ENCODE measurements at regions not wholly inside any gene's neighbourhood (a gene's known extent, or its start where the extent isn't known, plus 50 kb on each side); places are given as distances from the start of the nearest gene placed in this dataset.

DNA sequence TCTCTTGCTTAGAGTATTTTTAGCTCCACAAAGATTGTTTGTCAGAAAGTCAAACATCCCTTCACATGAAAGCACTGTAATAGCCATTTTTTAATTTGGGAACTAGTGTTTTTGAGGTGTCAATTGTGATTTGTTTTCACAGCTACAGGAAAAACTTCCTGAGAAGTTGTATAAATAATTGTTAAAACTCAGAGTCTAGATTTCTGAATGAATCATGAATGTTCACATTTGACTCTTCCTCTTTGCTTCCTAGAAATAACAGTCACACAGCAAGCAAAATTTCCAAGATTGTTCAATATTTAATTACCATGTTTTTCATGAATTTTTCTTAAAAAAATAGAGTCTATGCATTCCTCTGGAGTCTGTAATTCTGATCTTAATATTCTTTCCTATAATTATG lies 156.9 kb upstream of the SLC7A11 start:
- TF ChIP-seq POLR2A (IDR thresholded peaks at IDR 0.05; ENCODE audit: extremely low read depth, insufficient read length), result no peak
- TF ChIP-seq, protein P1, sequence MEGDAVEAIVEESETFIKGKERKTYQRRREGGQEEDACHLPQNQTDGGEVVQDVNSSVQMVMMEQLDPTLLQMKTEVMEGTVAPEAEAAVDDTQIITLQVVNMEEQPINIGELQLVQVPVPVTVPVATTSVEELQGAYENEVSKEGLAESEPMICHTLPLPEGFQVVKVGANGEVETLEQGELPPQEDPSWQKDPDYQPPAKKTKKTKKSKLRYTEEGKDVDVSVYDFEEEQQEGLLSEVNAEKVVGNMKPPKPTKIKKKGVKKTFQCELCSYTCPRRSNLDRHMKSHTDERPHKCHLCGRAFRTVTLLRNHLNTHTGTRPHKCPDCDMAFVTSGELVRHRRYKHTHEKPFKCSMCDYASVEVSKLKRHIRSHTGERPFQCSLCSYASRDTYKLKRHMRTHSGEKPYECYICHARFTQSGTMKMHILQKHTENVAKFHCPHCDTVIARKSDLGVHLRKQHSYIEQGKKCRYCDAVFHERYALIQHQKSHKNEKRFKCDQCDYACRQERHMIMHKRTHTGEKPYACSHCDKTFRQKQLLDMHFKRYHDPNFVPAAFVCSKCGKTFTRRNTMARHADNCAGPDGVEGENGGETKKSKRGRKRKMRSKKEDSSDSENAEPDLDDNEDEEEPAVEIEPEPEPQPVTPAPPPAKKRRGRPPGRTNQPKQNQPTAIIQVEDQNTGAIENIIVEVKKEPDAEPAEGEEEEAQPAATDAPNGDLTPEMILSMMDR (IDR thresholded peaks at IDR 0.05; ENCODE audit: low read depth, low read length), result no peak
- TF ChIP-seq MYC (IDR thresholded peaks at IDR 0.05; ENCODE audit: low read depth, low read length), result no peak
- TF ChIP-seq, protein P2, sequence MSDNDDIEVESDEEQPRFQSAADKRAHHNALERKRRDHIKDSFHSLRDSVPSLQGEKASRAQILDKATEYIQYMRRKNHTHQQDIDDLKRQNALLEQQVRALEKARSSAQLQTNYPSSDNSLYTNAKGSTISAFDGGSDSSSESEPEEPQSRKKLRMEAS (IDR thresholded peaks at IDR 0.05; ENCODE audit: low read depth, low read length), result no peak
- no peak for DNase-seq (ENCODE audit: low read depth)
- no peak overlapping the region for H3K4me3 ChIP-seq (ENCODE audit: low read depth, low read length)

DNA sequence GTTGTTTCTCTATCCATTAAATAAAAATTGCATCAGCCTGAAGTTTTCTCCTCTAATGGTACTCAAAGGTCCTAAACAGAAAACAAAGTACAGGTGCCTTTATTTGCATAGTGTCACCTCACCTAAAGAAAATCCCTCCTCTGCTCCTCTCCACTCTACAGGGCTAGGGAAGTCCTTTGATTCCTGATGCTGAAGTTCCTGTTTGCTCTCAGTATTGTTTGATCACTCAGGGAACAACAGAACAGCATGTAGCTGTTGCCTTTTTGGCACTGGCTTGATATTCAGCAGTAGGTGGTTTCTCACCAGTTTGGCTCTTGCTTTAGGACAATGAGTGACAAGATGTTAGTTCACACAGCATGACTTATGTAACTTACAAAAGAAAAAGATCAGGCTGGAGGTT lies 156.2 kb upstream of the SLC7A11 start:
- DNase-seq (ENCODE audit: low read depth), result no peak
- no peak overlapping the region for H3K4me3 ChIP-seq (ENCODE audit: low read depth, low read length)
- TF ChIP-seq, protein P2 (IDR thresholded peaks at IDR 0.05; ENCODE audit: low read depth, low read length), result no peak
- TF ChIP-seq POLR2A (IDR thresholded peaks at IDR 0.05; ENCODE audit: extremely low read depth, insufficient read length) (no peak), MYC (IDR thresholded peaks at IDR 0.05; ENCODE audit: low read depth, low read length) (no peak)
- TF ChIP-seq, protein P1 (IDR thresholded peaks at IDR 0.05; ENCODE audit: low read depth, low read length), result no peak

DNA sequence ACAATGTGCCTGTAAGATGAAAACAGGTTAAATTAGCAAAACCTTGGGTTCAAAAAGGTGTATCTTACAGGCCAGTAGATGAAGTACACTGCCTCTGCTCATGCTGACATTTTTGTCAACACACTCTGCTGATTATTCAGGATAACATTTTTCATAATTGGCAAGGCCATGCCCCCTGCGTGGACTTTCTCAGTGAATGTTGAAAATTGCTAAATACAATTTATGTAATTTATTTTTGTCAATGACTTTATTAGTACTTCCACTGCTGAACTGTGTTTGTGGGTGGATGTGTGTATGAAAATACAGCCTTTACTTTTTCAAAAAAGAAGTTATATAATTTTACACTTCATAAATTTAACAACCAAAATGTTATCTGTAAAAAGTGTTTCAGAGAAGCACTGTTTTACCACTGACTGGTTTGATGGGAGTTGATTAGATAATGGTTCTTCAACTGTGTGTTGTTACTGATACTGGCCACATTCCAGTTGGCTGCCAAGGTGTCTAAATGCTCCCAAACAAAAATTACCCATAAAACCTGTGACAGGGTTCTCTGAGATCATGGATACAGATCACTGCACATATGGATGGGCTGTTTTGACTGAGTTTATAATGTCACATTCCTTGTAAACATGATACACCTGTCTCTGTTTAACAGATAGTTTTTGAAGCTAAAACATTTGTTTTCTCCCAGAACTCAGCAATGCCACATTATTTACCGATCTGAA lies 151.9 kb upstream of the SLC7A11 start:
- TF ChIP-seq, protein P2 (IDR thresholded peaks at IDR 0.05; ENCODE audit: low read depth, low read length), result no peak
- no peak for TF ChIP-seq MYC (IDR thresholded peaks at IDR 0.05; ENCODE audit: low read depth, low read length)
- no peak for TF ChIP-seq POLR2A (IDR thresholded peaks at IDR 0.05; ENCODE audit: extremely low read depth, insufficient read length)
- DNase-seq (ENCODE audit: low read depth), result no peak

DNA sequence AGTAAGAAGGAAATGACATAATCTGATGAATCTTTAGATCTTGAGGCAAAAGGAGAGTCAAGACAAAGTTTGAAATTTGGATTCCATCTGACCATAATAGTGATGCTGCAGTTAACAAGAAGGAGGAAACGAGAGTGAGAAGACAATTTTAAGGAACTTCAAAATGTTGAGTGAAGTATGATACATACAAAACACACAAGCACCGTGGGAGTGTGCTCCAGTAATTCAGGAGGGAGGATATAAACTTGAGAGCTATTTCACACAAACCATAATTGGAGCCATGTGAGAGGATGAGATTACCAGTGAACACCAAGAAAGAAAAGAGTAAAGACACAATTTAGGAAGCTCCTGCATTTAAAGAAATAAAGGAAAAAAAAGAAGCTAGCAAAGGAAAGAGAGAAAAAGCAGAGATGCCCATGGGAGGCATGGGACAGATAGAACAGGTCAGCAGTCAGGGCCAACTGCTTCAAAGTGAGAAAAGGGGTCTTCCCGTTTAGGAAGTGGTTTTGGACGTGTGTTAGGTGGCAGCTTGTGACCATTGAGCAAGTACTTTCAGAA lies 150.7 kb upstream of the SLC7A11 start:
- no peak overlapping the region for H3K4me3 ChIP-seq (ENCODE audit: low read depth, low read length)
- peak; percentile 51 for DNase-seq (ENCODE audit: low read depth)
- TF ChIP-seq, protein P2 (IDR thresholded peaks at IDR 0.05; ENCODE audit: low read depth, low read length), result no peak
- no peak for TF ChIP-seq MYC (IDR thresholded peaks at IDR 0.05; ENCODE audit: low read depth, low read length)
- TF ChIP-seq, protein P1 (IDR thresholded peaks at IDR 0.05; ENCODE audit: low read depth, low read length), result no peak
- no peak for TF ChIP-seq POLR2A (IDR thresholded peaks at IDR 0.05; ENCODE audit: extremely low read depth, insufficient read length)

More for the DNA sequence above, 151.9 kb upstream of the SLC7A11 start:
- no peak overlapping the region for H3K4me3 ChIP-seq (ENCODE audit: low read depth, low read length)

DNA sequence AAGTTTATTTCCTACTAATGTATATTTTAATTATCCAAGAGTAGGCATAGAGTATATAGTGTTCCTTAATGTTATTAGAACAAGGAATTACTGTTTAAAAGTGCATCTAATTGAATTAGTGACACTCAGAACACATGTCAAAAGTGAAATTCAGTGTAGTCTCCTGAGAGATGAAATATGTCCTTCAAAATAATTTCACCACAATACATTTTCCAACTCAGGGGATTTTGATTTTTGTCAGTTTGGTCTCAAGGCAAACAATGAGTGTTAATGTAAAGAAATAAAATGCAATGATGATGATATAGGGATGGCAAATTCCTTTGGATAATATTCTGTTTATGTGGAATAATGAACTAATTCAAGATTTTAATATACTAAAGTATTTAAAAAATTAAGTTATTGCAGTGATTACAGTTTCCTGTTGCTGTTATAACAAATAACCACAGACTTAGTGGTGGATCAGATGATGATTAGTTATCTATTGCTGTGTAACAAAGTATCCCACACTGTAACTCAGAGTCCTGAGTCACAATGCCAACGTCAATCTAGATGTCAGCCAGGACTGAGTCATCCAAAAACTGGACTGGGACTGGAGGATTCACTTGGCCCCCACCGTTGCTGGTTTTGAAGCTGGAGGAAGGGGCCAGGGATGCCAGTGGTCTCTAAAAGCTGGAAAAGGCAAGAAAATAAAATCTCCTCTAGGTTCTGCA lies 148.0 kb upstream of the SLC7A11 start:
- H3K4me3 ChIP-seq (ENCODE audit: low read depth, low read length), result no peak overlapping the region
- DNase-seq (ENCODE audit: low read depth), result no peak
- TF ChIP-seq, protein P1 (IDR thresholded peaks at IDR 0.05; ENCODE audit: low read depth, low read length), result no peak
- TF ChIP-seq, protein P2 (IDR thresholded peaks at IDR 0.05; ENCODE audit: low read depth, low read length), result no peak
- no peak for TF ChIP-seq MYC (IDR thresholded peaks at IDR 0.05; ENCODE audit: low read depth, low read length)
- TF ChIP-seq POLR2A (IDR thresholded peaks at IDR 0.05; ENCODE audit: extremely low read depth, insufficient read length), result no peak
